HG03442 (cell line): ENCODE measurements at regions not wholly inside any gene's neighbourhood (a gene's known extent, or its start where the extent isn't known, plus 50 kb on each side); places are given as distances from the start of the nearest gene placed in this dataset.
"Not testable (repeated sequence)": the region's sequence is repeated elsewhere in the genome, so short reads cannot be mapped to it uniquely, and the experiment has no call there.

Experiments used
- ATAC-seq: cut with Tn5 transposase; IDR thresholded peaks from one replicate; pipeline ENCODE4 v1.9.1; 2021; ENCODE audit warnings: mild to moderate bottlenecking, moderate library complexity; ENCODE audit not compliant: unreplicated experiment

GRCh38 chrY:9118704-9119103, 218.6 kb upstream of the TSPY4 start:
- no peak for ATAC-seq

GRCh38 chrY:9124623-9125022, 212.6 kb upstream of the TSPY4 start:
- ATAC-seq, result no peak

GRCh38 chrY:9126545-9126944, 210.7 kb upstream of the TSPY4 start:
- ATAC-seq, result no peak

- not testable (repeated sequence) for ATAC-seq
Measured at GRCh38 chrY:9143366-9143765, 193.9 kb upstream of the TSPY4 start.

- ATAC-seq, result not testable (repeated sequence)
Measured at GRCh38 chrY:9154552-9154951, 182.7 kb upstream of the TSPY4 start.

GRCh38 chrY:9155721-9156120, 181.5 kb upstream of the TSPY4 start:
- ATAC-seq, result no peak

GRCh38 chrY:9158616-9159015, 178.6 kb upstream of the TSPY4 start:
- no peak for ATAC-seq

- not testable (repeated sequence) for ATAC-seq
Measured at GRCh38 chrY:9160331-9160730, 176.9 kb upstream of the TSPY4 start.

- ATAC-seq, result not testable (repeated sequence)
Measured at GRCh38 chrY:9160976-9161375, 176.3 kb upstream of the TSPY4 start.

- not testable (repeated sequence) for ATAC-seq
Measured at GRCh38 chrY:9161990-9162389, 175.3 kb upstream of the TSPY4 start.

GRCh38 chrY:9162424-9162823, 174.8 kb upstream of the TSPY4 start:
- not testable (repeated sequence) for ATAC-seq

GRCh38 chrY:9177641-9178040, 159.6 kb upstream of the TSPY4 start:
- ATAC-seq, result not testable (repeated sequence)

- ATAC-seq, result peak; percentile 70
Measured at GRCh38 chrY:9184827-9185226, 152.4 kb upstream of the TSPY4 start.

- not testable (repeated sequence) for ATAC-seq
Measured at GRCh38 chrY:9207082-9207481, 130.2 kb upstream of the TSPY4 start.

- no peak for ATAC-seq
Measured at GRCh38 chrY:9226409-9226808, 110.9 kb upstream of the TSPY4 start.

- no peak for ATAC-seq
Measured at GRCh38 chrY:9257255-9257654, 80.0 kb upstream of the TSPY4 start.

GRCh38 chrY:9257725-9258124, 79.5 kb upstream of the TSPY4 start:
- no peak for ATAC-seq

GRCh38 chrY:9259368-9259767, 77.9 kb upstream of the TSPY4 start:
- no peak for ATAC-seq

- ATAC-seq, result no peak
Measured at GRCh38 chrY:9260426-9260825, 76.8 kb upstream of the TSPY4 start.

- ATAC-seq, result no peak
Measured at GRCh38 chrY:9265551-9265950, 71.7 kb upstream of the TSPY4 start.

GRCh38 chrY:9270351-9270750, 66.9 kb upstream of the TSPY4 start:
- not testable (repeated sequence) for ATAC-seq

GRCh38 chrY:9272847-9273246, 64.4 kb upstream of the TSPY4 start:
- ATAC-seq, result not testable (repeated sequence)

- not testable (repeated sequence) for ATAC-seq
Measured at GRCh38 chrY:9278842-9279241, 58.4 kb upstream of the TSPY4 start.
